Kidney capillary endothelial cell (primary cell): ENCODE measurements at regions not wholly inside any gene's neighbourhood (a gene's known extent, or its start where the extent isn't known, plus 50 kb on each side); places are given as distances from the start of the nearest gene placed in this dataset.

Experiments used
- DNase-seq: peaks from one replicate; pipeline ENCODE4 v3.0.0-alpha.2; 2018; ENCODE audit warnings: low spot score

GRCh38 chr4:79023799-79024770 lies 84.8 kb upstream of the PAQR3 start:
- no peak for DNase-seq

- no peak for DNase-seq
These were observed 83.3 kb upstream of the PAQR3 start for GRCh38 chr4:79022529-79022928.

- no peak for DNase-seq
These were observed 78.2 kb upstream of the PAQR3 start for GRCh38 chr4:79017481-79017880.

- DNase-seq, result no peak
These were observed 77.6 kb upstream of the PAQR3 start for GRCh38 chr4:79016878-79017277.

GRCh38 chr4:79015411-79015810 lies 76.2 kb upstream of the PAQR3 start:
- DNase-seq, result no peak

- DNase-seq, result no peak
These were observed 75.0 kb upstream of the PAQR3 start for GRCh38 chr4:79014230-79014629.

- no peak for DNase-seq
These were observed 74.5 kb upstream of the PAQR3 start for GRCh38 chr4:79013756-79014155.

- no peak for DNase-seq
These were observed 51.9 kb upstream of the PAQR3 start for GRCh38 chr4:78990938-78991810.

- no peak for DNase-seq
These were observed 50.5 kb upstream of the PAQR3 start for GRCh38 chr4:78989697-78990270.
